ENCODE measurements at regions not wholly inside any gene's neighbourhood (a gene's known extent, or its start where the extent isn't known, plus 50 kb on each side); places are given as distances from the start of the nearest gene placed in this dataset.
"Not testable (repeated sequence)": the region's sequence is repeated elsewhere in the genome, so short reads cannot be mapped to it uniquely, and the experiment has no call there.

GRCh38 chr5:37966291-37966690 lies 126.5 kb upstream of the GDNF start:
- DNase-seq (ENCODE audit: low read depth in 2 of 2): no peak

DNA sequence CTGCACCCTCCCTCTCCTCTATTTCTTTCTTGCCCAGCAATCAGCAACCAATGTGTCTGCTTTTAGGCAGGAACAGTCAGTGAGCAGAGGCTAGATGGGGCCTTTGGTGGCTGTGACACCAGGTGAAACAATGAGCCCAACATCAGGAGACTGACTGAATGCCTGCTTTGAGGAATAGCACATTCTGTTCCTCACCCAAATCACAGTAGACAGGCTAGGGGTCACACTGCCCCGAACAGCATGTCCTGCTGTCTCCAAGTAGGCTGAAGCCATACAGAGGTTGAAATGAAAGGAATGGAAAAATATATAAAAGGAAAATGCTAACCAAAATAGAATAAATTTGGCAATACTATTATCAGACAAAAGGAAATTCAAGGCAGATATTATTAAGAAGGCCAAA lies 122.5 kb upstream of the GDNF start:
- no peak for DNase-seq (ENCODE audit: low read depth in 2 of 2)

DNA sequence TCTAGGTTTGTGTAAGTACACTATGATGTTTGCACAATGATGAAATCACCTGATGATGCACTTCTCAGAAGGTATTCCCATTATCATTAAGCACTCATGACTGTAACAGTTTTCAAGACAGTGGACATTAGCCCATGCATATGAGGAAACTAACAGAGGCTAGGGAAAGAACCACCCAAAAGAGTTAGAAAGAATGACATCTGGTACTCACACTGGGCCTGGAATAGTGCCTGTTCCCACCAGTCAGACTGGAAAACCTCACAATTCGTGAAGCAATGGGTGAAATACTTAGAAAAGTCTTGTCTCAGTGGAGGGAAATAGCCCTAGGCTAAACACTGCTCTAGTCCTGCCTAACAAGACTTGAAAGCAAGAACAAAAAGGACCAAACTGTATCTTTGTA lies 117.4 kb upstream of the GDNF start:
- DNase-seq (ENCODE audit: low read depth in 2 of 2): no peak

GRCh38 chr5:37955748-37956147 lies 115.9 kb upstream of the GDNF start:
- DNase-seq (ENCODE audit: low read depth in 2 of 2): no peak

GRCh38 chr5:37954561-37954960 lies 114.7 kb upstream of the GDNF start:
- DNase-seq (ENCODE audit: low read depth in 2 of 2): no peak

DNA sequence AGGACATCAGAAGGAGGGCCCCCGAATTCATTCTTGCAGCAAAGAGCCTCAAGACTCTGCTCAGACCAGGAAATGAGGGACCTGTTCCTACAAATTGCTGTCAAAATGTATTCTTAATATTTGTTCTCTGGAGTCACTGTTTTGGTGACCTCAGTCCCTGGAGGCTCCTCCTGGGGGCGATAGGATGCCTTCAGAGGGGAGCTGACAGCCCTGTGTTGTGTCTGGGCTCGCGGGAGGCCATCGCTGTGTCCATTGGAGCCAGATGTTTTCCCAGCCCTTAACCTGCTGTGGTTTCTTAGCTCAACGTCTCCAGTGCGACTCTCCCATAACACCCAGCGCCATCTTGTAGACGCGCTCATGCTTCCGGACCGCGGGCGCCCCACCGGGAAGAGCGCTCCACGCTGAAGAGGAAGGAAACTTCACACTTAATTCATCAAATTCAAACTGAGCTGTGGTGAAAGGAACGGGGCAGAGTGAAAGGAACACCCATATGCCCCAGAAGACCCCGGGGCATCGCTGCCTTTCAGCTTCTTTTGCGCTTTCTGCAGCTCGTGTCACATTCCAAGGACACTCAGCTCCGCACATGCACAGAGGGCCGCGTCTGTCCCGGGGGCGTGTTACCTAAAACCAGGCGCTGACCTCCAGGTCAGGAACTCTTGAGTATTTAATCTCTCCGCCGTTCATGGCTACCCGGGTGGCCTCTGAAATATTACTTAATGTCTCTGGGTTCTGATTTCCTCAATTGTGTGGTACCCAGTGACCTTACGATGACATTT lies 112.3 kb upstream of the GDNF start:
- DNase-seq (ENCODE audit: low read depth in 2 of 2): no peak

- DNase-seq (ENCODE audit: low read depth in 2 of 2): no peak
Measured at GRCh38 chr5:37950436-37950835, 110.6 kb upstream of the GDNF start.

DNA sequence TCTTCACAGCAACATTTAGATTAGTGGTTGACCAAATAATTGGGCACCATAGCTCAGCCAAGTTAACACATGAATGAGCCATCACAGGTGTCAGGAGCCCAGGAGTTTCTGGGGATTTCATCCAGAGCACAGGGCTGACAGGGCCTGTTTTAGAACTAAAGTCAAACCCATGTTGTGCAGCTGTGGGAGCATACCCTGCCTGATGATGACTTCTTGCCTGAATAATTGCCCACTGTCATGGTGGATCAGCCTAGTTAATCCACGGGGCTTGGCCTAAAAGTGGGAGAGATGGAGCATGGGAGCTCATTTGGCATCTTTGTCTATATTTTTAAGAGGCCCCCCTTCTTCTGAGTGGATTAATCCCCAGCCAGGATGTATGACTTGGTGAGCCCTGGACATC lies 105.6 kb upstream of the GDNF start:
- no peak for DNase-seq (ENCODE audit: low read depth in 2 of 2)

DNA sequence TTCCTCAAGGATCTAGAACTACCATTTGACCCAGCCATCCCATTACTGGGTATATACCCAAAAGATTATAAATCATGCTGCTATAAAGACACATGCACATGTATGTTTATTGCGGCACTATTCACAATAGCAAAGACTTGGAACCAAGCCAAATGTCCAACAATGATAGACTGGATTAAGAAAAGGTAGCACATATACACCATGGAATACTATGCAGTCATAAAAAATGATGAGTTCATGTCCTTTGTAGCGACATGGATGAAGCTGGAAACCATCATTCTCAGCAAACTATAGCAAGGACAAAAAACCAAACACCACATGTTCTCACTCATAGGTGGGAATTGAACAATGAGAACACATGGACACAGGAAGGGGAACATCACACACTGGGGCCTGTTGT lies 103.3 kb upstream of the GDNF start:
- not testable (repeated sequence) for DNase-seq (ENCODE audit: low read depth in 2 of 2)

- no peak for DNase-seq (ENCODE audit: low read depth in 2 of 2)
Measured at GRCh38 chr5:37940931-37941623, 101.2 kb upstream of the GDNF start.

GRCh38 chr5:37938861-37939260 lies 99.0 kb upstream of the GDNF start:
- no peak for DNase-seq (ENCODE audit: low read depth in 2 of 2)

- DNase-seq (ENCODE audit: low read depth in 2 of 2): no peak
Measured at GRCh38 chr5:37938076-37938852, 98.4 kb upstream of the GDNF start.

- DNase-seq (ENCODE audit: low read depth in 2 of 2): no peak
Measured at GRCh38 chr5:37936091-37936490, 96.2 kb upstream of the GDNF start.

DNA sequence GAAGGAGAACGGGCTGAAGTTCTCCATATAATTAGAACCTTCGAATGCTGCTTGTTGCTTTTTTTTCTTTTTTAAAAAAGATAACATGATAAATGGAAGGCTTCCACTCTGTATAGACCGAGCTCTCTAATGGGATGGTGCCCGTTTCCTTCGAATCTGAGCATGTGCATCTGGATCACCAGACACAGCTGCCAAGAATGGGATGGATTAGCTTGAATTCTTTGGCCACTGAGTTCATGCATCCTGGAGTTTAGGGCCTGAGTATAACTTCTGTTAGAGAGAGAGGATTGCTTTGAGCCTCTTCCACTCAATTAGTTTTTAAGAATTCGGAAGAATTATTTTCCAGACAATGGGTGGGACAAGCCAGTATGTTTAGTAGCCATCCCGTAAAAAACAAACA lies 93.7 kb upstream of the GDNF start:
- DNase-seq (ENCODE audit: low read depth in 2 of 2): no peak

DNA sequence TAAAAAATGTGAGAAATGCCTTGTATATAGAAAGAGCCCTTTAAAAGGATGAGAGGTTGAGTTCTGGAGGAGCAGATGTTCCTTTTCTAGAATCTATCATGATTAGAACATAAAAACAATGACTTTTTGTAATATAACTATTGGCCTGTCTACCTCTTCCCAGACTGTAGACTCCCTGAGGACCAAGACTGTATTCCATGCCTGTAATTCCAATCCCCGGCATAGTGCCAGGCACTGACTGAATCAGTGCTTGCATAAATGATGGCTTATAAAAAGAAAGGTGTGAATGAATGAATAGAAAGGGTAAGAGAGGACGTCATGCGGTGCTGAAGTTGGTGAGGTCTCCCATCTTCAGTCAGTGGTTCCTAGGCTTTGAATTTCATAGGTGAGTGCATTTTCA lies 92.6 kb upstream of the GDNF start:
- DNase-seq (ENCODE audit: low read depth in 2 of 2): no peak

GRCh38 chr5:37931541-37931940 lies 91.7 kb upstream of the GDNF start:
- DNase-seq (ENCODE audit: low read depth in 2 of 2): no peak

GRCh38 chr5:37930350-37930749 lies 90.5 kb upstream of the GDNF start:
- no peak for DNase-seq (ENCODE audit: low read depth in 2 of 2)

DNA sequence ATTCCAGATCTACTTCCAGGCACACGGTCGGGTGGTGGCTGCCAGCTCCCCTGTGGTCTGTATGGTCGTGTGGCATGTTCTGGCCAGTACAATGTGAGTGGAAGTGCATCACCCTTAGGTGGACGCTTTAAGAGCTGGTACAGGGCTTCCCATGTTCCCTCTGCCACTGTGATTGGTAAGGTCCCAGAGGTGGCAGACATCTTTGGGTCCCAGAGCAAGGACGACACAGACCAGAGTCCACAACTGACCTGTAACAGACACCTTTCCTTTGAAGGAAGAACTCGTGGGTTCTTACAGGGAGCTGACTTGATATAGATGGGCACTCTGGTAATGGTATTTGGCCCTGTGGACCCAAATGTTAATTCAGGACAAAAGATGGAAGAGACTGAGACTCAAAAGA lies 90.0 kb upstream of the GDNF start:
- no peak for DNase-seq (ENCODE audit: low read depth in 2 of 2)

DNA sequence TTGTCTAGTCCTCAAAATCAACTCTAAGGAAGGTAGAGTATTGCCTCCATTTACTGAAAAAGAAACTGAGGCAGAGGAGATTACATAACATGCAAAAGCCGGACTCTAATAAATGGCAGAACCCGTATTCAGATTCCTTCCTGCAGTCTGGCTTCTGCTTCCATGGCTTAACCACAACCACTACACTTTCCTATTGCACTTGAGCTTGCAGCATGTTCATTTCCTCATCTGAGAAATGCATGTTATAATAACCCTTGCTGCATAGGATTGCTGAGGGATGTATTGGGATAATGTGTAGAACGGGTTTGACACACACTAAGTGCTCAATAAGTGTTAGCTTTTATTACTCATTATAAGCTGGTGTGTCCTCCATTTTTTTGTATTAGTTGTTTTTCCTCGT lies 87.9 kb upstream of the GDNF start:
- DNase-seq (ENCODE audit: low read depth in 2 of 2): not testable (repeated sequence)

- DNase-seq (ENCODE audit: low read depth in 2 of 2): peak in 1 of 2 donors; percentile 0
Measured at GRCh38 chr5:37926732-37927131, 86.9 kb upstream of the GDNF start.

DNA sequence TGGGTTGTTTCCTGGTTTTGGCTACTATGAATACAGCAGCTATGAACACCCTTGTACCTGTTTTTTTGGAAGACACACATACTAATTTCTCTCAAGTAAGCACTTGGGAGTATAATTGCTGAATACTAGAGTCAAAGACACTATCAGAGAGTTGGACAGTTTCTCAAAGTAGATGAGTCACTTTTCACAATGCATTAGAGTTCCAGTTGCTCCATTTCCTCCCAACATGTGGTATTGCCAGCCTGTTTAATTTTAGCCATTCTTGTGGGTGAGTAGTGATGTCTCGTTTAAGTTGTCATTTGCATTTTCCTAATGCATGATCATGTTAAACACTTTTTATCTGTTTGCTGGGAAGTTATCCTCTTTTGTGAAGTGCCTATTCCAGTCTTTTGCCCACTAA lies 81.6 kb upstream of the GDNF start:
- DNase-seq (ENCODE audit: low read depth in 2 of 2): no peak

DNA sequence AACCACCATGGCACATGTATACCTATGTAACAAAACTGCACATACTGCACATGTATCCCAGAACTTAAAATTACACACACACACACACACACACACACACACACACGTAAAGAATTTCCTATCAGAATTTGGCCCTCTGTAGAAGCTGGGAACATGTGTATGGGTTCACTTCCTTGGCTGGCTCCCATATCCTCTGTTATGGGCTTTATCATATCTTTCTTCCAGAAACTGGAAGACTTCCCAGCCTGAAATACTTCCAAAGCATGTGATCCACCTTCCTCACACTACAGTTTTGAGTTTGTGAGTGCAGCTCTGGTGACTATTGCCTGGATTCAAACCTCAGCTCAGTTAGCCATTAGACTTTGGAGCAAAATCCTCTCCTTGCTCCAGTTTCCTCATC lies 78.6 kb upstream of the GDNF start:
- DNase-seq (ENCODE audit: low read depth in 2 of 2): no peak

DNA sequence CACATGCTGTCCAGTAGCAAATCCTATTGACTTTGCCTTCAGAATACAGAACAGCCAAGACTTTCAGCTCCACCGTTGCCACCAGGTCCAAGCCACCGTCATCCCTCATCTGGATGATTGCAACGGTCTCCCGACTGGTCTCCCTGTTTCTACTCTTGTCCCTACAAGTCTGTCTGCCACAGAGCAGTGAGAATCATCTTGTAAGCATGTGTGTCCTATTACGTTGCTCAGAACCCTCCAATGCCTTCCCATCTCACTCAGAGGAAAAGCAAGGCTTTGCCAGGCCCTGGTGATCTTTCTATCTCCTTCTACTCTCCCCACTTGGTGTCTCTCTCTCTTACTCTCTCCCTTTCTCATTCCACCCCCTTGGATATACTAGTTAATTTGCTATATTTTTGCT lies 76.7 kb upstream of the GDNF start:
- DNase-seq (ENCODE audit: low read depth in 2 of 2): no peak

All from lung microvascular endothelial cell (primary cell).